IMR-90 (cell line): ENCODE measurements at regions not wholly inside any gene's neighbourhood (a gene's known extent, or its start where the extent isn't known, plus 50 kb on each side); places are given as distances from the start of the nearest gene placed in this dataset.

Experiments
- ATAC-seq: fragments of 200-7000 bp; cut with Tn5 transposase; 2 replicates; pipeline ENCODE4 v1.9.1; 2020; ENCODE audit warnings: low read depth, mild to moderate bottlenecking, moderate library complexity
- BruUV-seq: library from RNA; stranded (reverse); fragments of 400-500 nt; replicated peaks from 2 replicates; lab custom pipeline; 2021; lab: Mats Ljungman, UMichigan
- CTCF ChIA-PET: fragments of 300-600 bp; formaldehyde crosslinking; extraction: SDS; loops from one replicate; lab custom pipeline; 2021; ENCODE audit warnings: antibody characterized with exemption; lab: Yijun Ruan, JAX
- POLR2A ChIA-PET: fragments of 300-600 bp; sonication (Branson Sonifier 250); formaldehyde crosslinking; loops from one replicate; lab custom pipeline; 2022; ENCODE audit warnings: antibody characterized with exemption; ENCODE audit not compliant: unreplicated experiment; lab: Charles Lee
- DNase-seq: peaks from one replicate; pipeline ENCODE4 v3.0.0; 2013
- H2AFZ ChIP-seq: replicated peaks from 2 replicates; pipeline ENCODE3; 2013; ENCODE audit warnings: low read length, mild to moderate bottlenecking; ENCODE audit not compliant: poor library complexity
- H2AK5ac ChIP-seq: 2 replicates; pipeline ENCODE4 v1.6.1; 2013; ENCODE audit warnings: low read depth, low read length, inconsistent platforms
- H2AK9ac ChIP-seq: replicated peaks from 2 replicates; pipeline ENCODE3; 2013; ENCODE audit warnings: mild to moderate bottlenecking, low read depth, low read length, moderate library complexity; ENCODE audit not compliant: poor library complexity
- H2BK120ac ChIP-seq: 2 replicates; pipeline ENCODE4 v1.6.1; 2013; ENCODE audit warnings: low read depth, low read length, inconsistent platforms
- H2BK15ac ChIP-seq: 3 replicates; pipeline ENCODE4 v1.6.1; 2013; ENCODE audit warnings: low read depth, low read length, inconsistent platforms
- H2BK20ac ChIP-seq: 2 replicates; pipeline ENCODE4 v1.6.1; 2013; ENCODE audit warnings: low read depth, mild to moderate bottlenecking, inconsistent platforms, low read length, moderate library complexity
- H2BK5ac ChIP-seq: 2 replicates; pipeline ENCODE4 v1.6.1; 2013; ENCODE audit warnings: mild to moderate bottlenecking, low read depth, low read length, inconsistent platforms; ENCODE audit not compliant: poor library complexity, severe bottlenecking
- H3K14ac ChIP-seq: replicated peaks from 2 replicates; pipeline ENCODE4 v1.6.1; 2013; ENCODE audit warnings: low read depth, low read length, inconsistent platforms
- H3K18ac ChIP-seq: 2 replicates; pipeline ENCODE4 v1.6.1; 2013; ENCODE audit warnings: low read depth, low read length, control low read depth
- H3K23ac ChIP-seq: 2 replicates; pipeline ENCODE4 v1.6.1; 2013; ENCODE audit warnings: low read depth, low read length, inconsistent platforms
- H3K27ac ChIP-seq: 2 replicates; pipeline ENCODE4 v1.5.1; 2013; ENCODE audit warnings: mild to moderate bottlenecking, control low read depth, low read length; ENCODE audit not compliant: insufficient read depth
- H3K27me3 ChIP-seq: 2 replicates; pipeline ENCODE4 v1.6.1; 2013; ENCODE audit warnings: low read length; ENCODE audit not compliant: control insufficient read depth, insufficient read depth
- H3K36me3 ChIP-seq: 2 replicates; pipeline ENCODE4 v1.6.1; 2013; ENCODE audit warnings: low read length, mixed read lengths; ENCODE audit not compliant: control insufficient read depth, insufficient read depth
- H3K4ac ChIP-seq: 2 replicates; pipeline ENCODE4 v1.6.1; 2013; ENCODE audit warnings: low read depth, low read length, inconsistent platforms
- H3K4me1 ChIP-seq: 2 replicates; pipeline ENCODE4 v1.6.1; 2013; ENCODE audit warnings: low read length, mixed read lengths; ENCODE audit not compliant: control insufficient read depth, insufficient read depth
- H3K4me2 ChIP-seq: 2 replicates; pipeline ENCODE4 v1.6.1; 2013; ENCODE audit warnings: low read depth, mild to moderate bottlenecking, control low read depth, low read length, moderate library complexity
- H3K4me3 ChIP-seq: 2 replicates; pipeline ENCODE4 v1.5.1; 2013; ENCODE audit warnings: low read depth, mild to moderate bottlenecking, control low read depth, low read length, moderate library complexity; ENCODE audit not compliant: insufficient read depth
- H3K56ac ChIP-seq: 2 replicates; pipeline ENCODE4 v1.6.1; 2013; ENCODE audit warnings: low read length, inconsistent platforms; ENCODE audit not compliant: insufficient read depth; ENCODE audit errors: extremely low read depth
- H3K79me1 ChIP-seq, 2 experiments: 2 replicates each; pipeline ENCODE4 v1.6.1; 2013; ENCODE audit warnings: low read length in 2 of 2, inconsistent platforms in 1 of 2, low read depth in 1 of 2
- H3K9ac ChIP-seq: 2 replicates; pipeline ENCODE4 v1.6.1; 2013; ENCODE audit warnings: low read depth, low read length, control low read depth
- H3K9me1 ChIP-seq: 2 replicates; pipeline ENCODE4 v1.6.1; 2013; ENCODE audit warnings: low read length, inconsistent platforms; ENCODE audit not compliant: insufficient read depth
- H3K9me3 ChIP-seq: 2 replicates; pipeline ENCODE4 v1.6.1; 2013; ENCODE audit warnings: low read length; ENCODE audit not compliant: control insufficient read depth, insufficient read depth
- H4K20me1 ChIP-seq: 2 replicates; pipeline ENCODE4 v1.6.1; 2013; ENCODE audit warnings: low read length, inconsistent platforms; ENCODE audit not compliant: insufficient read depth
- H4K5ac ChIP-seq: 2 replicates; pipeline ENCODE4 v1.6.1; 2013; ENCODE audit warnings: mild to moderate bottlenecking, low read depth, low read length, control low read depth
- H4K8ac ChIP-seq, 2 experiments: 2 replicates each; pipeline ENCODE4 v1.6.1; 2013; ENCODE audit warnings: low read depth in 2 of 2, low read length in 2 of 2, control low read depth in 1 of 2, inconsistent platforms in 1 of 2
- H4K91ac ChIP-seq: 2 replicates; pipeline ENCODE4 v1.6.1; 2013; ENCODE audit warnings: low read depth, low read length, inconsistent platforms; ENCODE audit not compliant: insufficient read depth
- MXI1 ChIP-seq: IDR thresholded peaks from 2 replicates; pipeline ENCODE4 v1.6.1; 2012; ENCODE audit warnings: low read depth, mild to moderate bottlenecking, low read length, moderate library complexity, borderline replicate concordance
- WGBS, 2 experiments: methylation state at CpG; one replicate each; pipeline versions ENCODE4 v1.1.5 to v1.1.7; 2013; ENCODE audit warnings: missing lambda C conversion rate in 2 of 2; ENCODE audit not compliant: insufficient read length in 1 of 2; ENCODE audit errors: extremely low coverage in 2 of 2; 5-methylcytosine and 5-hydroxymethylcytosine counted together
- dilution Hi-C: fragments of 300-500 bp; cut with HindIII; formaldehyde crosslinking; loops from one replicate; pipeline ENCODE4 v1.14.3; 2018; ENCODE audit warnings: low sequenced_read_pairs; ENCODE audit not compliant: unreplicated experiment
- in situ Hi-C: fragments of 300-500 bp; cut with MboI; formaldehyde crosslinking; loops from 3 replicates; pipeline ENCODE4 v1.14.3; 2019; ENCODE audit warnings: low sequenced_read_pairs, inconsistent platforms, mixed read lengths
- intact Hi-C: fragments of 100-400 bp; cut with micrococcal nuclease; formaldehyde crosslinking; loops from 2 replicates; pipeline ENCODE4 v1.10.0; 2022

GRCh38 chr4:8794491-8794890 is 77.1 kb downstream of the HMX1 start:
- H2BK20ac ChIP-seq, result no peak overlapping the region
- no TSS peak for BruUV-seq
- POLR2A ChIA-PET, result no interaction called here
- TF ChIP-seq MXI1, result no peak
- ATAC-seq (no peak), DNase-seq (no peak)
- H3K9me3 ChIP-seq, result peaks cover 6% of the 10 kb centered on the region
- dilution Hi-C loops (no loop called here), intact Hi-C loops (no loop called here), in situ Hi-C loops (no loop called here)
- no peak overlapping the region for H3K18ac ChIP-seq
- no peak overlapping the region for H3K56ac ChIP-seq
- no peak overlapping the region for H4K5ac ChIP-seq
- H2BK5ac ChIP-seq, result no peak overlapping the region
- no peak overlapping the region for H3K4me3 ChIP-seq
- no peaks in the 10 kb centered on the region for H3K79me1 ChIP-seq
- no peak overlapping the region for H3K9ac ChIP-seq
- no peak overlapping the region for H2BK15ac ChIP-seq
- no peaks in the 10 kb centered on the region for H3K4me1 ChIP-seq
- WGBS, 2 experiments, result no CpG with 5 or more reads among the region's 18 CpGs
- H4K20me1 ChIP-seq, result no peaks in the 10 kb centered on the region
- no peak overlapping the region for H3K27ac ChIP-seq
- H3K4me2 ChIP-seq, result no peak overlapping the region
- H4K91ac ChIP-seq, result no peak overlapping the region
- H2AK9ac ChIP-seq, result no peak overlapping the region
- CTCF ChIA-PET, result no interaction called here
- no peak overlapping the region for H2BK120ac ChIP-seq
- H3K4ac ChIP-seq, result no peak overlapping the region
- H2AK5ac ChIP-seq, result no peak overlapping the region
- no peak overlapping the region for H3K23ac ChIP-seq
- no peaks in the 10 kb centered on the region for H3K27me3 ChIP-seq
- no peak overlapping the region for H2AFZ ChIP-seq
- H3K36me3 ChIP-seq, result no peaks in the 10 kb centered on the region
- no peak overlapping the region for H3K14ac ChIP-seq
- H4K8ac ChIP-seq, result no peak overlapping the region
- H3K9me1 ChIP-seq, result no peaks in the 10 kb centered on the region
